PC-3 (cell line): ENCODE measurements at regions not wholly inside any gene's neighbourhood (a gene's known extent, or its start where the extent isn't known, plus 50 kb on each side); places are given as distances from the start of the nearest gene placed in this dataset.

Experiments
- ATAC-seq: fragments of 200-7000 bp; cut with Tn5 transposase; 2 replicates; pipeline ENCODE4 v1.9.1; 2020; ENCODE audit warnings: mild to moderate bottlenecking, moderate library complexity
- BruUV-seq: library from RNA; stranded (reverse); fragments of 400-500 nt; replicated peaks from 2 replicates; lab custom pipeline; 2021; lab: Mats Ljungman, UMichigan
- CTCF ChIA-PET: fragments of 300-600 bp; sonication (Branson Sonifier 250); formaldehyde crosslinking; loops from one replicate; lab custom pipeline; 2022; ENCODE audit warnings: antibody characterized with exemption; lab: Charles Lee
- POLR2A ChIA-PET: fragments of 300-600 bp; sonication (Branson Sonifier 250); formaldehyde crosslinking; loops from one replicate; lab custom pipeline; 2022; ENCODE audit warnings: antibody characterized with exemption; ENCODE audit not compliant: unreplicated experiment; lab: Charles Lee
- DNase-seq: peaks from one replicate; pipeline ENCODE4 v3.0.0-alpha.2; 2015
- H2AFZ ChIP-seq: fragments of 300-600 bp; sonication (generic); 2 replicates; pipeline ENCODE4 v1.6.0; 2016; ENCODE audit warnings: antibody characterized with exemption, low read length
- H3F3A ChIP-seq: fragments of 300-600 bp; sonication (generic); one replicate; pipeline ENCODE4 v1.6.0; 2017; ENCODE audit warnings: antibody characterized with exemption, low read length, control low read depth, mild to moderate bottlenecking; ENCODE audit not compliant: unreplicated experiment
- H3K27ac ChIP-seq: fragments of 300-600 bp; sonication (generic); 2 replicates; pipeline ENCODE4 v1.5.1; 2016; ENCODE audit warnings: mild to moderate bottlenecking, low read length
- H3K27me3 ChIP-seq: fragments of 300-600 bp; sonication (generic); 2 replicates; pipeline ENCODE4 v1.6.1; 2016; ENCODE audit warnings: low read length, mixed read lengths
- H3K36me3 ChIP-seq: fragments of 300-600 bp; sonication (generic); 2 replicates; pipeline ENCODE4 v1.6.1; 2016; ENCODE audit warnings: low read depth, mixed run types, low read length, mixed read lengths
- H3K4me1 ChIP-seq: fragments of 300-600 bp; sonication (generic); 2 replicates; pipeline ENCODE4 v1.5.1; 2016; ENCODE audit warnings: low read length; ENCODE audit not compliant: insufficient read depth
- H3K4me2 ChIP-seq: fragments of 300-600 bp; sonication (generic); 2 replicates; pipeline ENCODE4 v1.6.0; 2016; ENCODE audit warnings: low read length
- H3K4me3 ChIP-seq: fragments of 300-600 bp; sonication (generic); 2 replicates; pipeline ENCODE4 v1.5.1; 2016; ENCODE audit warnings: mild to moderate bottlenecking, low read length, mixed read lengths
- H3K79me2 ChIP-seq: fragments of 300-600 bp; sonication (generic); 2 replicates; pipeline ENCODE4 v1.6.1; 2017; ENCODE audit warnings: low read length, mixed read lengths
- H3K9ac ChIP-seq: fragments of 300-600 bp; sonication (generic); 2 replicates; pipeline ENCODE4 v1.6.0; 2016; ENCODE audit warnings: mild to moderate bottlenecking, low read length
- H3K9me2 ChIP-seq: fragments of 300-600 bp; sonication (generic); replicated peaks from 2 replicates; pipeline ENCODE4 v1.6.1; 2016; ENCODE audit warnings: mixed run types, low read length, mixed read lengths
- H3K9me3 ChIP-seq: fragments of 300-600 bp; sonication (generic); 2 replicates; pipeline ENCODE4 v1.6.1; 2016; ENCODE audit warnings: low read length, mixed read lengths
- H4K20me1 ChIP-seq: fragments of 300-600 bp; sonication (generic); 2 replicates; pipeline ENCODE4 v1.6.1; 2016; ENCODE audit warnings: low read length, mixed read lengths
- CTCF ChIP-seq: fragments of 300-600 bp; sonication (generic); conservative IDR thresholded peaks from 2 replicates; pipeline ENCODE4 v1.5.1; 2017; ENCODE audit warnings: antibody characterized with exemption, low read depth, mild to moderate bottlenecking, low read length
- EZH2 ChIP-seq: fragments of 300-600 bp; sonication (generic); IDR thresholded peaks from one replicate; pipeline ENCODE4 v1.6.1; 2017; ENCODE audit warnings: antibody characterized with exemption, mild to moderate bottlenecking, low read length; ENCODE audit not compliant: unreplicated experiment
- EZH2phosphoT487 ChIP-seq: fragments of 300-600 bp; sonication (generic); IDR thresholded peaks from 2 replicates; pipeline ENCODE4 v1.6.1; 2018; ENCODE audit warnings: mild to moderate bottlenecking, antibody characterized with exemption, low read length, borderline replicate concordance
- intact Hi-C: fragments of 100-400 bp; cut with micrococcal nuclease; formaldehyde crosslinking; loops from 2 replicates; pipeline ENCODE4 v1.9.0; 2023

- Histone ChIP-seq H4K20me1 (no peaks in the 10 kb centered on the region), H3K27me3 (no peaks in the 10 kb centered on the region), H3K4me1 (peaks cover 13% of the 10 kb centered on the region), H3K9me2 (no peaks in the 10 kb centered on the region), H3K4me2 (no peak overlapping the region), H3K9me3 (no peaks in the 10 kb centered on the region), H3K9ac (no peak overlapping the region), H3F3A (no peaks in the 10 kb centered on the region), H3K4me3 (no peak overlapping the region), H3K36me3 (no peaks in the 10 kb centered on the region), H3K79me2 (no peaks in the 10 kb centered on the region), H3K27ac (no peak overlapping the region), H2AFZ (no peak overlapping the region)
- no peak for DNase-seq
- TF ChIP-seq EZH2 (no peak), CTCF (no peak)
- CTCF ChIA-PET, result no interaction called here
- BruUV-seq, result no TSS peak
- POLR2A ChIA-PET, result interaction anchor here (0.6 kb wide), 1 partner anchor 357 kb away, joined by 3 read pairs; no protein-coding TSS in a partner anchor
- intact Hi-C loops, result no loop called here
- ATAC-seq, result no peak
Observed at GRCh38 chr3:40841570-40842109, 316.9 kb downstream of the ZNF621 start.

DNA sequence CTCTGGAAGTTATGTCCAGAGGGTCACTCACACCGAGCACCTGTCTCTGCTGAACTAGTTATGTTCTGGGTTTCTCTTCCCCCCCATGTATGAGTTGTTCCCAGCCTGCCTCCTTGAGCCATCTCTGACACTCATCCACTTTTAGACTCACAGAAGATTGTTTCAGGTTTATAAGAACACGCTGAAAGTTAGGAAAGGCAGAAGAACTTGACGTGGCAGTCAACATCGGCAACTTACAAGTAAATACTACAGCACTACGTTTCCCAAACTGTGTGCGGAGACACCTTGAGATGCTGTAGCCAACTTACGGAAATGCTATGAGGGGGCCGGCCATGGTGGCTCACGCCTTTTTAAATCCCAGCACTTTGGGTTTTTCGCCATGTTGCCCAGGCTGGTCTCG is 318.0 kb downstream of the ZNF621 start:
- Histone ChIP-seq H3K27ac (no peak overlapping the region), H3K9ac (no peak overlapping the region), H2AFZ (no peak overlapping the region), H3K27me3 (no peaks in the 10 kb centered on the region), H3K79me2 (no peaks in the 10 kb centered on the region), H3K9me2 (no peaks in the 10 kb centered on the region), H3F3A (no peaks in the 10 kb centered on the region), H3K9me3 (no peaks in the 10 kb centered on the region), H3K4me1 (peaks cover 13% of the 10 kb centered on the region), H3K4me2 (no peak overlapping the region), H4K20me1 (no peaks in the 10 kb centered on the region), H3K4me3 (no peak overlapping the region), H3K36me3 (no peaks in the 10 kb centered on the region)
- ChIA-PET POLR2A (no interaction called here), CTCF (no interaction called here)
- BruUV-seq, result no TSS peak
- TF ChIP-seq CTCF, result no peak
- no peak for TF ChIP-seq EZH2phosphoT487
- no peak for TF ChIP-seq EZH2
- intact Hi-C loops, result no loop called here
- no peak for DNase-seq
- ATAC-seq, result no peak

DNA sequence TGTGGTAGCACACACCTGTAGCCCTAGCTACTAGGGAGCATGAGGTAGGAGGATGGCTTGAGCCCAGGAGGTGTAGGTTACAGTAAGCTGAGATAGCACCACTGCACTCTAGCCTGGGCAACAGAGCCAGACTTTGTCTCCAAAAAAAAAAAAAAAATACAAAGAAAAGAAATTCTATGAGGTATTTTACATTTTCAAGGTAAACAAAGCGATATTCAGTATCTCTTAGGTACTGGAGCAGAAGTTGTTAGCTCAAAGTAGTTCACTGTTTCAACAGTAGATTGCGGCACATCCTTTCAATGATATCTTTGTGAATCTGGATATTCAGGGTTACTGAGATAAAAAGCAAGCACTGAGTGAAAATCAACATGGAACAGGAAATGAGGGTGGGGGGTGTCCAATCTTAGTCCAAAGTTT is 318.5 kb downstream of the ZNF621 start:
- no peaks in the 10 kb centered on the region for H3K9me3 ChIP-seq
- H3K27me3 ChIP-seq, result no peaks in the 10 kb centered on the region
- TF ChIP-seq CTCF, result no peak
- no peak for TF ChIP-seq EZH2
- TF ChIP-seq EZH2phosphoT487, result no peak
- H3K79me2 ChIP-seq, result no peaks in the 10 kb centered on the region
- no peaks in the 10 kb centered on the region for H4K20me1 ChIP-seq
- no peak overlapping the region for H3K27ac ChIP-seq
- ChIA-PET POLR2A (no interaction called here), CTCF (no interaction called here)
- no peak overlapping the region for H3K4me2 ChIP-seq
- H3K9ac ChIP-seq, result no peak overlapping the region
- DNase-seq (no peak), ATAC-seq (no peak)
- no peaks in the 10 kb centered on the region for H3K36me3 ChIP-seq
- H3K4me3 ChIP-seq, result no peak overlapping the region
- H3K9me2 ChIP-seq, result no peaks in the 10 kb centered on the region
- H2AFZ ChIP-seq, result no peak overlapping the region
- BruUV-seq, result no TSS peak
- H3K4me1 ChIP-seq, result peaks cover 13% of the 10 kb centered on the region
- intact Hi-C loops, result no loop called here
- no peaks in the 10 kb centered on the region for H3F3A ChIP-seq
